Hepatocyte (in vitro differentiated cells): ENCODE measurements at regions not wholly inside any gene's neighbourhood (a gene's known extent, or its start where the extent isn't known, plus 50 kb on each side); places are given as distances from the start of the nearest gene placed in this dataset.

Source experiments
- DNase-seq: peaks from one replicate; pipeline ENCODE4 v3.0.0-alpha.2; 2016; ENCODE audit warnings: low spot score
- H2AFZ ChIP-seq: fragments of 200-600 bp; sonication (generic); 2 replicates; pipeline ENCODE4 v1.6.0; 2016; ENCODE audit warnings: antibody characterized with exemption, mild to moderate bottlenecking
- H3K27ac ChIP-seq: fragments of 200-600 bp; sonication (generic); 2 replicates; pipeline ENCODE4 v1.5.1; 2016; ENCODE audit warnings: mild to moderate bottlenecking
- H3K27me3 ChIP-seq: fragments of 200-600 bp; sonication (generic); 2 replicates; pipeline ENCODE4 v1.6.1; 2016
- H3K36me3 ChIP-seq: fragments of 200-600 bp; sonication (generic); replicated peaks from 2 replicates; pipeline ENCODE4 v1.5.1; 2016; ENCODE audit warnings: low read depth; ENCODE audit not compliant: insufficient read depth
- H3K4me1 ChIP-seq: fragments of 200-600 bp; sonication (generic); 2 replicates; pipeline ENCODE4 v1.5.1; 2016; ENCODE audit warnings: mild to moderate bottlenecking, moderate library complexity; ENCODE audit not compliant: insufficient read depth
- H3K4me2 ChIP-seq: fragments of 200-600 bp; sonication (generic); 2 replicates; pipeline ENCODE4 v1.6.0; 2016
- H3K4me3 ChIP-seq: fragments of 200-600 bp; sonication (generic); 2 replicates; pipeline ENCODE4 v1.5.1; 2016; ENCODE audit warnings: mild to moderate bottlenecking
- H3K79me2 ChIP-seq: fragments of 200-600 bp; sonication (generic); 2 replicates; pipeline ENCODE4 v1.6.0; 2017; ENCODE audit warnings: mild to moderate bottlenecking
- H3K9me2 ChIP-seq: fragments of 200-600 bp; sonication (generic); replicated peaks from 2 replicates; pipeline ENCODE4 v1.6.0; 2017; ENCODE audit warnings: mild to moderate bottlenecking; ENCODE audit not compliant: insufficient read depth
- H3K9me3 ChIP-seq: fragments of 200-600 bp; sonication (generic); 2 replicates; pipeline ENCODE4 v1.5.1; 2016; ENCODE audit warnings: low read depth, mild to moderate bottlenecking
- H4K20me1 ChIP-seq: fragments of 200-600 bp; sonication (generic); 2 replicates; pipeline ENCODE4 v1.6.0; 2016; ENCODE audit warnings: mild to moderate bottlenecking; ENCODE audit not compliant: insufficient read depth, poor library complexity, severe bottlenecking
- CTCF ChIP-seq: fragments of 200-600 bp; sonication (generic); IDR thresholded peaks from 2 replicates; pipeline ENCODE4 v1.5.1; 2016; ENCODE audit warnings: antibody characterized with exemption, mild to moderate bottlenecking; ENCODE audit not compliant: poor library complexity
- EZH2 ChIP-seq: fragments of 200-600 bp; sonication (generic); IDR thresholded peaks from 2 replicates; pipeline ENCODE4 v1.6.1; 2016; ENCODE audit warnings: antibody characterized with exemption, mild to moderate bottlenecking, borderline replicate concordance
- EZH2phosphoT487 ChIP-seq: fragments of 200-600 bp; sonication (generic); IDR thresholded peaks from one replicate; pipeline ENCODE4 v1.6.1; 2018; ENCODE audit warnings: antibody characterized with exemption, mild to moderate bottlenecking, low read depth, moderate library complexity; ENCODE audit not compliant: unreplicated experiment, severe bottlenecking
- WGBS: methylation state at CpG from one replicate; pipeline ENCODE4 v1.1.6; 2016; ENCODE audit warnings: low lambda C conversion rate; ENCODE audit errors: missing lambda C conversion rate; 5-methylcytosine and 5-hydroxymethylcytosine counted together

GRCh38 chr5:2191972-2192371, 309.2 kb upstream of the IRX4 start:
- TF ChIP-seq EZH2 (no peak), CTCF (no peak)
- Histone ChIP-seq H3K36me3 (no peaks in the 10 kb centered on the region), H3K27ac (no peak overlapping the region), H3K79me2 (no peaks in the 10 kb centered on the region), H3K9me3 (no peaks in the 10 kb centered on the region), H3K27me3 (no peaks in the 10 kb centered on the region), H4K20me1 (no peaks in the 10 kb centered on the region), H3K4me1 (no peaks in the 10 kb centered on the region), H3K4me2 (no peak overlapping the region), H3K4me3 (no peak overlapping the region), H3K9me2 (no peaks in the 10 kb centered on the region), H2AFZ (no peak overlapping the region)
- 77% methylated on average over 6 of the region's 6 CpGs for WGBS
- no peak for DNase-seq

- no peaks in the 10 kb centered on the region for H3K9me3 ChIP-seq
- WGBS: 88% methylated on average over 9 of the region's 9 CpGs
- DNase-seq: no peak
- no peaks in the 10 kb centered on the region for H3K4me1 ChIP-seq
- no peak overlapping the region for H2AFZ ChIP-seq
- H3K79me2 ChIP-seq: no peaks in the 10 kb centered on the region
- no peaks in the 10 kb centered on the region for H3K9me2 ChIP-seq
- no peak overlapping the region for H3K4me3 ChIP-seq
- no peak overlapping the region for H3K27ac ChIP-seq
- TF ChIP-seq EZH2: no peak
- no peak for TF ChIP-seq CTCF
- TF ChIP-seq EZH2phosphoT487: no peak
- H3K36me3 ChIP-seq: no peaks in the 10 kb centered on the region
- H3K4me2 ChIP-seq: no peak overlapping the region
- no peaks in the 10 kb centered on the region for H4K20me1 ChIP-seq
- H3K27me3 ChIP-seq: no peaks in the 10 kb centered on the region
Observed at GRCh38 chr5:2190549-2190948, 307.8 kb upstream of the IRX4 start.

- Histone ChIP-seq H2AFZ (no peak overlapping the region), H3K27ac (no peak overlapping the region), H3K4me3 (no peak overlapping the region), H3K36me3 (no peaks in the 10 kb centered on the region), H3K4me1 (no peaks in the 10 kb centered on the region), H4K20me1 (no peaks in the 10 kb centered on the region), H3K4me2 (no peak overlapping the region), H3K27me3 (no peaks in the 10 kb centered on the region), H3K9me3 (no peaks in the 10 kb centered on the region), H3K79me2 (no peaks in the 10 kb centered on the region), H3K9me2 (no peaks in the 10 kb centered on the region)
- DNase-seq: no peak
- TF ChIP-seq EZH2phosphoT487: no peak
- no peak for TF ChIP-seq CTCF
- TF ChIP-seq EZH2: no peak
- 88% methylated on average over 4 of the region's 4 CpGs for WGBS
Observed at GRCh38 chr5:2188661-2189060, 305.9 kb upstream of the IRX4 start.

- no peak overlapping the region for H2AFZ ChIP-seq
- no peaks in the 10 kb centered on the region for H3K79me2 ChIP-seq
- H3K36me3 ChIP-seq: no peaks in the 10 kb centered on the region
- no peak overlapping the region for H3K4me3 ChIP-seq
- H3K9me2 ChIP-seq: no peaks in the 10 kb centered on the region
- H4K20me1 ChIP-seq: no peaks in the 10 kb centered on the region
- no peaks in the 10 kb centered on the region for H3K27me3 ChIP-seq
- TF ChIP-seq EZH2phosphoT487 (no peak), CTCF (no peak), EZH2 (no peak)
- H3K27ac ChIP-seq: no peak overlapping the region
- H3K9me3 ChIP-seq: no peaks in the 10 kb centered on the region
- no peak overlapping the region for H3K4me2 ChIP-seq
- no peaks in the 10 kb centered on the region for H3K4me1 ChIP-seq
- DNase-seq: no peak
- 83% methylated on average over 7 of the region's 7 CpGs for WGBS
Observed at GRCh38 chr5:2188137-2188536, 305.4 kb upstream of the IRX4 start.
